IMR-90 (cell line): ENCODE measurements at regions not wholly inside any gene's neighbourhood (a gene's known extent, or its start where the extent isn't known, plus 50 kb on each side); places are given as distances from the start of the nearest gene placed in this dataset.

ENCODE experiments used
- ATAC-seq: fragments of 200-7000 bp; cut with Tn5 transposase; 2 replicates; pipeline ENCODE4 v1.9.1; 2020; ENCODE audit warnings: low read depth, mild to moderate bottlenecking, moderate library complexity
- BruUV-seq: library from RNA; stranded (reverse); fragments of 400-500 nt; replicated peaks from 2 replicates; lab custom pipeline; 2021; lab: Mats Ljungman, UMichigan
- CTCF ChIA-PET: fragments of 300-600 bp; formaldehyde crosslinking; extraction: SDS; loops from one replicate; lab custom pipeline; 2021; ENCODE audit warnings: antibody characterized with exemption; lab: Yijun Ruan, JAX
- POLR2A ChIA-PET: fragments of 300-600 bp; sonication (Branson Sonifier 250); formaldehyde crosslinking; loops from one replicate; lab custom pipeline; 2022; ENCODE audit warnings: antibody characterized with exemption; ENCODE audit not compliant: unreplicated experiment; lab: Charles Lee
- DNase-seq: peaks from one replicate; pipeline ENCODE4 v3.0.0; 2013
- H2AFZ ChIP-seq: replicated peaks from 2 replicates; pipeline ENCODE3; 2013; ENCODE audit warnings: low read length, mild to moderate bottlenecking; ENCODE audit not compliant: poor library complexity
- H2AK5ac ChIP-seq: 2 replicates; pipeline ENCODE4 v1.6.1; 2013; ENCODE audit warnings: low read depth, low read length, inconsistent platforms
- H2AK9ac ChIP-seq: replicated peaks from 2 replicates; pipeline ENCODE3; 2013; ENCODE audit warnings: mild to moderate bottlenecking, low read depth, low read length, moderate library complexity; ENCODE audit not compliant: poor library complexity
- H2BK120ac ChIP-seq: 2 replicates; pipeline ENCODE4 v1.6.1; 2013; ENCODE audit warnings: low read depth, low read length, inconsistent platforms
- H2BK15ac ChIP-seq: 3 replicates; pipeline ENCODE4 v1.6.1; 2013; ENCODE audit warnings: low read depth, low read length, inconsistent platforms
- H2BK20ac ChIP-seq: 2 replicates; pipeline ENCODE4 v1.6.1; 2013; ENCODE audit warnings: low read depth, mild to moderate bottlenecking, inconsistent platforms, low read length, moderate library complexity
- H2BK5ac ChIP-seq: 2 replicates; pipeline ENCODE4 v1.6.1; 2013; ENCODE audit warnings: mild to moderate bottlenecking, low read depth, low read length, inconsistent platforms; ENCODE audit not compliant: poor library complexity, severe bottlenecking
- H3K14ac ChIP-seq: replicated peaks from 2 replicates; pipeline ENCODE4 v1.6.1; 2013; ENCODE audit warnings: low read depth, low read length, inconsistent platforms
- H3K18ac ChIP-seq: 2 replicates; pipeline ENCODE4 v1.6.1; 2013; ENCODE audit warnings: low read depth, low read length, control low read depth
- H3K23ac ChIP-seq: 2 replicates; pipeline ENCODE4 v1.6.1; 2013; ENCODE audit warnings: low read depth, low read length, inconsistent platforms
- H3K27ac ChIP-seq: 2 replicates; pipeline ENCODE4 v1.5.1; 2013; ENCODE audit warnings: mild to moderate bottlenecking, control low read depth, low read length; ENCODE audit not compliant: insufficient read depth
- H3K27me3 ChIP-seq: 2 replicates; pipeline ENCODE4 v1.6.1; 2013; ENCODE audit warnings: low read length; ENCODE audit not compliant: control insufficient read depth, insufficient read depth
- H3K36me3 ChIP-seq: 2 replicates; pipeline ENCODE4 v1.6.1; 2013; ENCODE audit warnings: low read length, mixed read lengths; ENCODE audit not compliant: control insufficient read depth, insufficient read depth
- H3K4ac ChIP-seq: 2 replicates; pipeline ENCODE4 v1.6.1; 2013; ENCODE audit warnings: low read depth, low read length, inconsistent platforms
- H3K4me1 ChIP-seq: 2 replicates; pipeline ENCODE4 v1.6.1; 2013; ENCODE audit warnings: low read length, mixed read lengths; ENCODE audit not compliant: control insufficient read depth, insufficient read depth
- H3K4me2 ChIP-seq: 2 replicates; pipeline ENCODE4 v1.6.1; 2013; ENCODE audit warnings: low read depth, mild to moderate bottlenecking, control low read depth, low read length, moderate library complexity
- H3K4me3 ChIP-seq: 2 replicates; pipeline ENCODE4 v1.5.1; 2013; ENCODE audit warnings: low read depth, mild to moderate bottlenecking, control low read depth, low read length, moderate library complexity; ENCODE audit not compliant: insufficient read depth
- H3K56ac ChIP-seq: 2 replicates; pipeline ENCODE4 v1.6.1; 2013; ENCODE audit warnings: low read length, inconsistent platforms; ENCODE audit not compliant: insufficient read depth; ENCODE audit errors: extremely low read depth
- H3K79me1 ChIP-seq, 2 experiments: 2 replicates each; pipeline ENCODE4 v1.6.1; 2013; ENCODE audit warnings: low read length in 2 of 2, inconsistent platforms in 1 of 2, low read depth in 1 of 2
- H3K9ac ChIP-seq: 2 replicates; pipeline ENCODE4 v1.6.1; 2013; ENCODE audit warnings: low read depth, low read length, control low read depth
- H3K9me1 ChIP-seq: 2 replicates; pipeline ENCODE4 v1.6.1; 2013; ENCODE audit warnings: low read length, inconsistent platforms; ENCODE audit not compliant: insufficient read depth
- H3K9me3 ChIP-seq: 2 replicates; pipeline ENCODE4 v1.6.1; 2013; ENCODE audit warnings: low read length; ENCODE audit not compliant: control insufficient read depth, insufficient read depth
- H4K20me1 ChIP-seq: 2 replicates; pipeline ENCODE4 v1.6.1; 2013; ENCODE audit warnings: low read length, inconsistent platforms; ENCODE audit not compliant: insufficient read depth
- H4K5ac ChIP-seq: 2 replicates; pipeline ENCODE4 v1.6.1; 2013; ENCODE audit warnings: mild to moderate bottlenecking, low read depth, low read length, control low read depth
- H4K8ac ChIP-seq, 2 experiments: 2 replicates each; pipeline ENCODE4 v1.6.1; 2013; ENCODE audit warnings: low read depth in 2 of 2, low read length in 2 of 2, control low read depth in 1 of 2, inconsistent platforms in 1 of 2
- H4K91ac ChIP-seq: 2 replicates; pipeline ENCODE4 v1.6.1; 2013; ENCODE audit warnings: low read depth, low read length, inconsistent platforms; ENCODE audit not compliant: insufficient read depth
- BHLHE40 ChIP-seq: fragments of 150-350 bp; IDR thresholded peaks from 2 replicates; pipeline ENCODE4 v1.6.1; 2016; ENCODE audit warnings: mild to moderate bottlenecking, low read depth, low read length
- CTCF ChIP-seq: conservative IDR thresholded peaks from 2 replicates; pipeline ENCODE4 v1.5.1; 2012; ENCODE audit warnings: mild to moderate bottlenecking, low read depth, low read length, improper control_type of control experiment
- ELK1 ChIP-seq: fragments of 150-350 bp; IDR thresholded peaks from 2 replicates; pipeline ENCODE4 v1.6.1; 2016; ENCODE audit warnings: low read depth, mild to moderate bottlenecking, low read length, moderate library complexity, borderline replicate concordance
- FOS ChIP-seq: fragments of 150-350 bp; IDR thresholded peaks from 2 replicates; pipeline ENCODE4 v1.6.1; 2016; ENCODE audit warnings: low read depth, low read length
- MAZ ChIP-seq: IDR thresholded peaks from 2 replicates; pipeline ENCODE4 v1.6.1; 2012; ENCODE audit warnings: low read depth, mild to moderate bottlenecking, low read length, improper control_type of control experiment, moderate library complexity, borderline replicate concordance
- NFE2L2 ChIP-seq: fragments of 150-350 bp; IDR thresholded peaks from 2 replicates; pipeline ENCODE4 v1.6.1; 2016; ENCODE audit warnings: low read depth, mild to moderate bottlenecking, low read length
- RAD21 ChIP-seq: IDR thresholded peaks from 2 replicates; pipeline ENCODE4 v1.6.1; 2012; ENCODE audit warnings: low read length, improper control_type of control experiment
- RCOR1 ChIP-seq: IDR thresholded peaks from 2 replicates; pipeline ENCODE4 v1.6.1; 2012; ENCODE audit warnings: mild to moderate bottlenecking, low read length, improper control_type of control experiment; ENCODE audit not compliant: insufficient replicate concordance
- SMC3 ChIP-seq: fragments of 150-350 bp; IDR thresholded peaks from 2 replicates; pipeline ENCODE4 v1.6.1; 2016; ENCODE audit warnings: low read depth, mild to moderate bottlenecking, antibody characterized with exemption, low read length, moderate library complexity
- WGBS, 2 experiments: methylation state at CpG; one replicate each; pipeline versions ENCODE4 v1.1.5 to v1.1.7; 2013; ENCODE audit warnings: missing lambda C conversion rate in 2 of 2; ENCODE audit not compliant: insufficient read length in 1 of 2; ENCODE audit errors: extremely low coverage in 2 of 2; 5-methylcytosine and 5-hydroxymethylcytosine counted together
- dilution Hi-C: fragments of 300-500 bp; cut with HindIII; formaldehyde crosslinking; loops from one replicate; pipeline ENCODE4 v1.14.3; 2018; ENCODE audit warnings: low sequenced_read_pairs; ENCODE audit not compliant: unreplicated experiment
- in situ Hi-C: fragments of 300-500 bp; cut with MboI; formaldehyde crosslinking; loops from 3 replicates; pipeline ENCODE4 v1.14.3; 2019; ENCODE audit warnings: low sequenced_read_pairs, inconsistent platforms, mixed read lengths
- intact Hi-C: fragments of 100-400 bp; cut with micrococcal nuclease; formaldehyde crosslinking; loops from 2 replicates; pipeline ENCODE4 v1.10.0; 2022

- TF ChIP-seq CTCF, result no peak
Observed at GRCh38 chr2:128608921-128609880, 290.5 kb upstream of the HS6ST1 start (continued).

- no peak overlapping the region for H3K56ac ChIP-seq
- DNase-seq (no peak), ATAC-seq (no peak)
- no peak overlapping the region for H2BK20ac ChIP-seq
- H4K20me1 ChIP-seq, result no peaks in the 10 kb centered on the region
- intact Hi-C loops, result no loop called here
- H3K9ac ChIP-seq, result no peak overlapping the region
- no peaks in the 10 kb centered on the region for H3K9me1 ChIP-seq
- H4K5ac ChIP-seq, result no peak overlapping the region
- H3K9me3 ChIP-seq, result no peaks in the 10 kb centered on the region
- no peak overlapping the region for H2AFZ ChIP-seq
- WGBS, 2 experiments, result no CpG with 5 or more reads among the region's 9 CpGs
- no peak overlapping the region for H3K4me3 ChIP-seq
- no peak overlapping the region for H3K27ac ChIP-seq
- no peak overlapping the region for H4K91ac ChIP-seq
- H3K23ac ChIP-seq, result no peak overlapping the region
- no peak overlapping the region for H3K4ac ChIP-seq
- H3K79me1 ChIP-seq, result no peaks in the 10 kb centered on the region
- no peak overlapping the region for H2AK9ac ChIP-seq
- H3K18ac ChIP-seq, result no peak overlapping the region
- in situ Hi-C loops, result no loop called here
- H2BK15ac ChIP-seq, result no peak overlapping the region
- no peaks in the 10 kb centered on the region for H3K36me3 ChIP-seq
- H2BK120ac ChIP-seq, result no peak overlapping the region
- H3K14ac ChIP-seq, result no peak overlapping the region
- no TSS peak for BruUV-seq
- dilution Hi-C loops, result no loop called here
- H3K4me1 ChIP-seq, result no peaks in the 10 kb centered on the region
- H4K8ac ChIP-seq, result no peak overlapping the region
- ChIA-PET CTCF (no interaction called here), POLR2A (no interaction called here)
- no peaks in the 10 kb centered on the region; the same call in 1 of the 2 replicates for H3K27me3 ChIP-seq
- H3K4me2 ChIP-seq, result no peak overlapping the region
- H2BK5ac ChIP-seq, result no peak overlapping the region
- H2AK5ac ChIP-seq, result no peak overlapping the region
- no peak for TF ChIP-seq NFE2L2
- no peak for TF ChIP-seq SMC3
- no peak for TF ChIP-seq CTCF
- no peak for TF ChIP-seq BHLHE40
- TF ChIP-seq FOS, result no peak
- TF ChIP-seq MAZ, result no peak
- no peak for TF ChIP-seq RAD21
- TF ChIP-seq RCOR1, result no peak
- TF ChIP-seq ELK1, result no peak
Observed at GRCh38 chr2:128610496-128610895, 291.8 kb upstream of the HS6ST1 start.
